ENCODE measurements at regions not wholly inside any gene's neighbourhood (a gene's known extent, or its start where the extent isn't known, plus 50 kb on each side); places are given as distances from the start of the nearest gene placed in this dataset.

- H3K4me3 ChIP-seq: no peak overlapping the region
- H3K9me3 ChIP-seq: no peaks in the 10 kb centered on the region
- WGBS, 5 donors: 81 to 96% (median 87%) methylated on average over 3 of the region's 3 CpGs
- H3K27me3 ChIP-seq (replicated peaks in 1 of 7): no peaks in the 10 kb centered on the region
- H3K36me3 ChIP-seq: no peaks in the 10 kb centered on the region
- no peak overlapping the region for H3K27ac ChIP-seq
- no peak for DNase-seq
- H3K4me1 ChIP-seq: no peaks in the 10 kb centered on the region
- intact Hi-C loops (cut with DNase I; ENCODE audit: low total_unique reads): no loop called here
- TF ChIP-seq POLR2AphosphoS5 (IDR thresholded peaks at IDR 0.05) (no peak), POLR2A (IDR thresholded peaks at IDR 0.05) (no peak), CTCF (IDR thresholded peaks at IDR 0.05 in 8 of 11, conservative IDR thresholded peaks at IDR 0.05 in 3 of 11) (no peak)
Measured at GRCh38 chr4:163063891-163064290, 102.8 kb downstream of the NAF1 start.

- Histone ChIP-seq H3K36me3 (no peaks in the 10 kb centered on the region), H3K4me3 (no peak overlapping the region), H3K4me1 (no peaks in the 10 kb centered on the region), H3K27ac (no peak overlapping the region), H3K9me3 (no peaks in the 10 kb centered on the region), H3K27me3 (replicated peaks in 1 of 7) (no peaks in the 10 kb centered on the region)
- TF ChIP-seq CTCF (IDR thresholded peaks at IDR 0.05 in 8 of 11, conservative IDR thresholded peaks at IDR 0.05 in 3 of 11) (peak in 7 of 11 experiments; percentile 30 to 55 (median 45)), POLR2A (IDR thresholded peaks at IDR 0.05) (no peak), POLR2AphosphoS5 (IDR thresholded peaks at IDR 0.05) (no peak)
- DNase-seq: no peak
- 63 to 73% (median 65%) methylated on average over 3 of the region's 3 CpGs for WGBS, 5 donors
- intact Hi-C loops (cut with DNase I; ENCODE audit: low total_unique reads): loop anchor here (10.0 kb wide), 1 partner anchor 286 kb away; the partner anchor contains the start of gene NPY1R
Measured at GRCh38 chr4:163048447-163048846, 118.2 kb downstream of the NAF1 start.

- Histone ChIP-seq H3K4me3 (no peak overlapping the region), H3K4me1 (no peaks in the 10 kb centered on the region), H3K9me3 (peaks cover 0 to 9% (median 2%) of the 10 kb centered on the region in 8 donors), H3K36me3 (no peaks in the 10 kb centered on the region), H3K27ac (no peak overlapping the region), H3K27me3 (replicated peaks in 1 of 7) (no peaks in the 10 kb centered on the region)
- WGBS, 5 donors: 86 to 92% (median 90%) methylated on average over 3 of the region's 3 CpGs
- intact Hi-C loops (cut with DNase I; ENCODE audit: low total_unique reads): loop anchor here (10.0 kb wide), 1 partner anchor 292 kb away; the partner anchor contains the start of gene NPY1R
- DNase-seq: no peak
- TF ChIP-seq CTCF (IDR thresholded peaks at IDR 0.05 in 8 of 11, conservative IDR thresholded peaks at IDR 0.05 in 3 of 11): no peak
- TF ChIP-seq POLR2AphosphoS5 (IDR thresholded peaks at IDR 0.05): no peak
- TF ChIP-seq POLR2A (IDR thresholded peaks at IDR 0.05): no peak
Measured at GRCh38 chr4:163042306-163042705, 124.4 kb downstream of the NAF1 start.

- 85 to 91% (median 91%) methylated on average over 1 of the region's 1 CpG for WGBS, 5 donors
- Histone ChIP-seq H3K27ac (no peak overlapping the region), H3K4me1 (no peaks in the 10 kb centered on the region), H3K4me3 (no peak overlapping the region), H3K9me3 (peaks cover 0 to 1% (median 0%) of the 10 kb centered on the region in 8 donors), H3K27me3 (replicated peaks in 1 of 7) (no peaks in the 10 kb centered on the region), H3K36me3 (no peaks in the 10 kb centered on the region)
- intact Hi-C loops (cut with DNase I; ENCODE audit: low total_unique reads): no loop called here
- DNase-seq: no peak
- TF ChIP-seq CTCF (IDR thresholded peaks at IDR 0.05 in 8 of 11, conservative IDR thresholded peaks at IDR 0.05 in 3 of 11) (no peak), POLR2AphosphoS5 (IDR thresholded peaks at IDR 0.05) (no peak), POLR2A (IDR thresholded peaks at IDR 0.05) (no peak)
Measured at GRCh38 chr4:163017135-163017534, 149.6 kb downstream of the NAF1 start.

Data from spleen (tissue), 11 donors.